GM19463 (cell line): ENCODE measurements at regions not wholly inside any gene's neighbourhood (a gene's known extent, or its start where the extent isn't known, plus 50 kb on each side); places are given as distances from the start of the nearest gene placed in this dataset.
"Not testable (repeated sequence)": the region's sequence is repeated elsewhere in the genome, so short reads cannot be mapped to it uniquely, and the experiment has no call there.

ENCODE experiments used
- ATAC-seq: cut with Tn5 transposase; IDR thresholded peaks from one replicate; pipeline ENCODE4 v1.9.1; 2021; ENCODE audit warnings: mild to moderate bottlenecking, moderate library complexity; ENCODE audit not compliant: unreplicated experiment

DNA sequence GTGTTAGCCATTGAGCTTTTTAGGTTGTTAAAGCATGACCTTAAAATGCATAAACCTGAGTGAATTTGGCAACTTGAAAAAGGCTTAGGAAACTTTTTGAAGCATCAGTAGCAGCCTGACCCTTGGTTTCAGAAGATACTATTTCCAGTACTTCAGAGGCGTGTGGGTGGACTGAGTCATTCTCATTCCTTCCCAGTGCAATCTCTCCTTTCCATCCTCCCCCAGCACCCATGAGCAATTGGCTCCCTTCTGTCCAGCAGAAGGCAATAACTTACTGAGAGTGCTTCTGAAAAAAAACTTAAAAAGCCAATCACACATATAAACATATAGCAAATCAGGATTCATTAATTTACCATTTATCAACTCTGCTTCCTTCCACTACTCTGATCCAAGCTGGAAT, 299.3 kb upstream of the STXBP6 start:
- no peak for ATAC-seq

DNA sequence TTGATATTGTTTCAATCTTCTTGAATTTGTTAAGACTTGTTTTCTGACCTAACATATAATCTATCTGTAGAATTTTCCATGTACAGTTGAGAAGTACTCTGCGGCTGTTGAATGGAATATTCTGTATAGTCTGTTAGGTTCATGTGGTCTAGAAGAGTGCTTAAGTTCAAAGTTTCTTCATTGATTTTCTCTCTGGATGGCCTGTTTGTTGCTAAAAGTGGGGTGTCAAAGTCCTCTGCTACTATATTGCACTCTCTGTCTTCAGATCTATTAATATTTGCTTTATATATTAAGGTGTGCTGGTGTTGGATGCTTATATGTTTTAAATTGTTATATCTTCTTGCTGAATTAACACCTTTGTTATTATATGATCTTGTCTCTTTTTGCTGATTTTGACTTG, 290.9 kb upstream of the STXBP6 start:
- no peak for ATAC-seq

DNA sequence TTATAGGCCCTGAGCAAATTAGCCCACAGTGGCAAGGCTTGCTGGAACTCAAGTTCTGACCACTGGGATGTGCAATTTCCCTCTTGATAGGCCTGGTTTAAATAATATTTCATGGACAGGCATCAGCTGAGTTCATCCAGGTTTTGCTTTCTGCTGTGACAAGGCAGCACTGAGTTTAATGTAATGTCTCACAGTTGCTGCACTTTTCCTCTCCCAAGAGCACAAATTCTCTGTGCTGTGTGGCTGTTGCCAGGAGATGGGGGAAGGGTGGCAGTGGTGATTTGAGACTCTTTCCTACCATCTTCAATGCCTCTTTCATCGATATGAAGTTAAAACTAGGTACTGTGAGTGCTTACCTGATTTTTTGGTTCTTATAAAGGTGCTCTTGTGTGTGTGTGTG, 272.8 kb upstream of the STXBP6 start:
- no peak for ATAC-seq

DNA sequence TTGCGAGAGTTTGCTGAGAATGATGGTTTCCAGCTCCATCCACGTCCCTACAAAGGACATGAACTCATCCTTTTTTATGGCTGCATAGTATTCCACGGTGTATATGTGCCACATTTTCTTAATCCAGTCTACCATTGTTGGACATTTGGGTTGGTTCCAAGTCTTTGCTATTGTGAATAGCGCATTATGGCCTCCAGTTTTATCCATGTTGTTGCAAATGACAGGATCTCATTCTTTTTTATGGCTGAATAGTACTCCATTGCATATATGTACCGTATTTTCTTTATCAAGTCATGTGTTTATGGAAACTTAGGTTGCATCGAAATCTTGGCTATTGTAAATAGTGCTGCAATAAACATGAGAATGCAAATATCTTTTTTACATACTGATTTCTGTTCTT, 266.1 kb upstream of the STXBP6 start:
- ATAC-seq = not testable (repeated sequence)

DNA sequence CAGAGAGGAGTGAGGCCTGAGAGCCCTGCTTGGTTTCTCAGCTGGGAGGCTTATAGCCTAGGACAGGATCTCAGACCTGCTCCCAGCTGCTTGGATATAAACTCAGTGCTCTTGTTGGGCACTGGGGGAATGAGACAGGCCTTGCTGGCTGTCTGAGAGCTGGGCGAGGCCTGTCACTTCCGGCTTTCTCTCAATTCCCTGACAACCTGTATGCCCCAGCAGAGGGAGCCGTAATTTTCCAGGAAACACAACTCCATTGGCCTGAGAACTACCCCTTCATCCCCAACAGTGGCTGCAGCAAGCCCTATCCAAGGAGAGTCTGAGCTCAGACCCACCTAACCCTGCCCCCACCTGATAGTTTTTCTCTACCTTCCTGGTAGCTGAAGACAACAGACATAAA, 258.3 kb upstream of the STXBP6 start:
- no peak for ATAC-seq

DNA sequence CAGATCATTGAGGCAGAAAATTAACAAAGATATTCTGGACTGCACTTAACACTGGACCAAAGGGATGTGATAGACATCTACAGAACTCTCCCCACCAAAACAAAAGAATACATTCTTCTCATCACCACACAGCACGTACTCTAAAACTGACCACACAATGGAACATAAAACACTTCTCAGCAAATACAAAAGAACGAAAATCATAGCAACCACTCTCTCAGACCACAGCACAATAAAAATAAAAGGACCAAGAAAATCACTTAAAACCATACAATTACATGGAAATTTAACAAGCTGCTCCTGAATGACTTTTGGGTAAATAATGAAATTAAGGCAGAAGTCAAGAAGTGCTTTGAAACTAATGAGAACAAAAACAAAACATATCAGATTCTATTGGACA, 254.0 kb upstream of the STXBP6 start:
- ATAC-seq = no peak

DNA sequence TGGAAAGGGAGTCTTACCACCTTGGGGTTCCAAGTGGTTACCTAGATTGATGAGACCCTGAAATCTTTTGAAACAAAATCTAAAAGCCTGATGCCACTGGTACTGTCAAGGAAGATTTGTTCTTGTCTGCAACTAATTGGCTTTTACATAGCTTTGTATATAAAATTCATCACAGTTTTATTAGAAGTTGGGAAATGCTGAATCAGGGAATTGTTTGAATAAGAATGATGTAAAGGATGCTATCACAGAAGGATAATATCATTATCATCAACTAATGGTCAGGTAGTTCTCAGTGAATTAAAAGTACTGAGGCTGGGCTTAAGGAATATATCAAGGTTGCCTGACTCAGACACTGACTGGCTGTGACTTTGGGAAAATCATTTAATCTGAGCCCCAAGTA, 248.3 kb upstream of the STXBP6 start:
- no peak for ATAC-seq

DNA sequence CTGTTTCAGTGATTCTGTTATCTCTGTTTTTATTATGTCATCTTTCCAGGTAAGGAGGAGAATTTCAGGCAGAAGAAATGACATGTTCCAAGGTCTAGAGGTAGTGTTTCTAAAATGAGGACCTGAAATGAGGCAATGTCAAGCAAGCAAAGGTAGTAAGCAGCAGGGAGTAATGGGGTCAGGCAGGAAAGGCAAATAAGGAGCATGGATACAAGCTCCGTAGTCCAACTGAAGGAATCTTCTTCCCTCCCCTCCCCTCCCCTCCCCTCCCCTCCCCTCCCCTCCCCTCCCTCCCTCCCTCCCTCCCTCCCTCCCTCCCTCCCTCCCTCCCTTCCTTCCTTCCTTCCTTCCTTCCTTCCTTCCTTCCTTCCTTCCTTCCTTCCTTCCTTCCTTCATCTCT, 240.2 kb upstream of the STXBP6 start:
- ATAC-seq = not testable (repeated sequence)

DNA sequence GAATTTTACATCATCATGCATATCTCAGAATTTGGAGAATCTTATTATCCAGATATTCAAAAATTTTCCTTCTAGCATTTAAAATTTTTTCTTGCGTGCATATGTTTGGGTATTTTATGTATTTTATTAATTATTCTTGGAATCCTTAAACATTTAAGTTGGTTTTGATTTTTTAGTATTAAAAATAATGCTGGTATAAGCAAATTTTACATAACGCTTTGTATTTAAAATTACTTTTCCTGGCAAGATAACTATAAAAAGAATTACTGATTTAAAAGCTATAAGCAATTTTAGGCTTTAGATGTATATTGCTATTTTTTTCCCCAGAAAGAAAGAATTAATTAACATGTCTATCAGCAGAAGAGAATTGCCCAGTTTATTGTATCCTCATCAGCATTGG, 224.6 kb upstream of the STXBP6 start:
- ATAC-seq = no peak

DNA sequence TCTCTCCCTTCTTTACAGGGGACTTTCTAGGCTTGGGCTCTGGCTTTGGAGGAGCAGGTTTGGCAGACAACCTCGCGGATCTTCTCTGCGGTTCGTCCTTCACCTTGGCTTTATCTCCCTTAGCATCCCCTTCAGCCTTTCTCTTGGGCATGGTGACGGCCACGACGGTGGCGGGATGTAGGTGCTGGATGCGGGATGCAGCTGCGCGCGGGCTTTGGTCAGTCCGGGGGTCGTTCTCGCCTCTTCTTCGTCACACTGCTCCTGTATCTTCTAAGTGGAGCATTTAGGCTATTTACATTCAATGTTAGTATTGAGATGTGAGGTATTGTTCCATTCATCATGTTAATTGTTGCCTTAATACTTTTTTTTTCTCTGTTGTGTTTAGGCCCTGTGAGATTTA, 217.2 kb upstream of the STXBP6 start:
- no peak for ATAC-seq

DNA sequence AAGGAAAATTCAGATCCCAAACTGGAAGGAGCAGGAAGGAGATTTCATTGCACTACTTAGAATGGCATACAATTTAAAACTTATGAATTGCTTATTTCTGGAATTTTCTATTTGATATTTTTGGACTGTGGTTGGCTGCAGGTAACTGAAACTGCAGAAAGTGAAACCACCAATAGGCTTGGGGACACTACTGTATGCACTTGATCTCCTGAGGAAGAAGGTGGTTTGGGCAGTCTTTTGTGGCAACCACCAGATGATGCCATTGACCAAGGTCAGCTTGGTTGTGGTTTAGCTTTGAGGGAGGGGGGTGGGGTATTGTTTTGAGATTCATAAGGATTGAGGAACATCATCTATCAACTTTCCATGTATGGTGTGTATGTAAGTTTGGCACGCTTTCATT, 209.5 kb upstream of the STXBP6 start:
- ATAC-seq = no peak

DNA sequence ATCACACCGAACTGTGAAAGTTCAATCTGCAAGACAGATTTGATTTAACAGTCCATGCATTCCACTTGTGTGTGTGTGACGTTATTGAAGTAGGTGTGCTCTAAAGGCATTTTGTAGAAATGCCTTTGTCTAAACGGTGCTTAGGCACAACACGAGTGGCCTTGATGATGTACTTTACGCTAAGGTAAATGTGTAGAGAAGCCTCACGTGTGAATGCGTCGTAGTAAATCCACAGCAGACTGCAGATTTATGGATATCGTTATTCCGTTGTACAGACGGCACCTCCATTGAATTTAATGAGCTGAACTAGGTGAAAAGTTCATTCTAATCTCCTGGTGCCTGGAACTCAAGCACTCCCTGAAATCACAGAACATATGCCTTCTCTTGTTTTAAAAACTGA, 202.8 kb upstream of the STXBP6 start:
- no peak for ATAC-seq

DNA sequence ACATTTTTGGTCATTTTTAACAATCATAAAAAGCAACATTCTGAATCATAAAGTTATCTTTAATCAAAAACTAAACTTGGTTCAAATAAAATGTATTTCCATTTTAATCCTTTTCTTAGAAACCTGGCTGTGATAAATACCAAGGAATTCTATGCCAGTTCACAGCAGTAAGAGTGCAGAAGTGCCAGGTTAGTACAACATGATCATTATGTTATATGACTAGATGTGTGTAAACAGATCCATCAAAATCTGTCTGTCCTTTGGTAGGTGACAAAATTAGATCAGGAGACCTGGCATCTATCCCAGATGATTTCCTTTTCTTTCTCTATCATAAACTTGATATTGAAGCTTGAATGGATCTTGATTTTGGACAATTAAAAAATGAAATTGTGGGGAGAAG, 200.6 kb upstream of the STXBP6 start:
- no peak for ATAC-seq

DNA sequence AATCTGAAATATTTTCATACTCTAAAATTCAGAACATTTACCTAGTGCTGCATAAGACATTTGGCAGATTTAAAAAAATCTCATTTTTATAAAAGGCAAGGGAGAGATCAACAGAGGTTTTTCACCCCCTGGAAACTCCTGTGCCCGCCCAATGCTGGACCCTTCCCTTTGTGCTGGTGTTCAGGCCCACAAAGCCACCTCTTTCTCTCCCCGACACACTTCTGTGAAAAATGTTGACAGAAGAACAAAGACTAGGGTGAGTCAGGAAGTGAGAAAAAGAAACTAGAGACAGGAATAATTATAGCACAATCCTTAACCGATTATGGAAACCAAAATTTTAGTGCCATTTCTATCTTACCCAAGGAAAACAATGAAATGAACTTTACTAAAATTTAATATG, 197.7 kb upstream of the STXBP6 start:
- no peak for ATAC-seq

DNA sequence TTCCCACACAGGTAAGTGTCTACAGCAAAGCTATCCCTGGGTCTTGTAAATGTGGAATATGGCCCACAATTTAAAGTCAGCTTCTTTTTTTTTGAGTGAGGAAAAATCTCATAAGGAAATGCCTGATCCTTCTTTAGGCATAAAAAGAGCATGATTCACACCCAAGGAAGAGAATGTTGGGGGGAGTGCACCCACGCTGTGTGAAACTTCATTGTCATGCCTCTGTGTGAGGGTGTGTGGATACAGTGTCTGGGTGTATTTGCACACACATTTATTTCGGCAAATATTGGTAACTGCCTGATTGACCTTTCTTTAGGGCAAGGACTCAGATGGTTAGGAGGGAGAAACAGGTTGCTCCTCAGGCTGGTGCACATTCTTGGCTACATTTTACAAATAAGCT, 196.8 kb upstream of the STXBP6 start:
- ATAC-seq = no peak

DNA sequence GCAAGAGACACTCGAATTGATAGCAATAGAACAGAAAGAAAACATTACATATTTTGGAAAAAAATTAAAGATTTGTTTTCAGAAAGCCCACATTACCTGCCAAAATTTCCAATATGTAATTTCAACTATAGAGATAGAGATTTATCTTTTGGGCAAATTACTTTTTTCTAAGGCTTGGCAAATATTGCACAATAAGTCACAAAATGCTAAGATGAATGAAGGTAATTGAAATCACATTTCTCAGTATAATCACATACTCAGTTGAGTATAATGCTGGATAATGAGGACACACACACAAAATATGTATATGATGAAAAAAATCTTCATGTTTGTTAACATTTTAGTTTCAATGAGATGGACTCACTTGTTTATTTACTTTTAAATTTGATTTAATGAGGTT, 189.2 kb upstream of the STXBP6 start:
- ATAC-seq = no peak

DNA sequence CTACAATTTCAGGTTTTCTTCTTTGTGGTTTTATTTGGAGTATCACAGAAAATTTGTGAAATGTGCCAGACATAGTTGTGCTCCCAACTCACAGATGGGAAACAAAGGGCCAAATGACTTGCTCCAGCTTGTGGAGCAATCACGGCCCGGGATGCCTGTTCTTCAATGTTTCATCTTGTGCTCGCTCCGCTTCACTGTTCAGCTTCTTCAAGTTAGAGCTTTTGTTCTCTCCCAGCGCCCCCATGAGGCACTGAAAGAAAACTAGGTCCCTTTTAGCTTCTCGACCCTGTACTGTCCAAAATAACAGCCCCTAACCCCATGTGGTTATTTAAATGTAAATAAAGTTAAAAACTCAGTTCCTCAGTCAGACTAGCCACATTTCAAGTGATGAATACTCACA, 187.9 kb upstream of the STXBP6 start:
- ATAC-seq = no peak

DNA sequence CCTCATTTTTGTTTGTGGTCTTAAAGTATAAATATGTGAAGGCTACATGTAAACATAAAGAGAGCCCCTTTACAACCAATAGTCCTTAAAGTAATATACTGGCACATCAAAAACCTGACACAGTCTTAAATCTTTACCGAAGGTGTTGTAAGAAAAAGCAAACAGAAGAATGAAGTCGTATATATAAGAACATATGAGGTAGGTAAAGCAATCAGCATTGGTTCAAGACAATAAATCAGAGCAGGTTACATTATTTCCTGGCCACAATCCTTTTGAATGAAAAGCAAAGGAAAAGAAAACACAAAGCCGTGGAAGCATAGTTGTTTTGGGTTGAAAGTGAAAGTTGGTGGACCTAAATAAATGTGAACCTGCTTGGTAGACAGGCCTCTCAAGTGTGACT, 183.7 kb upstream of the STXBP6 start:
- ATAC-seq = no peak

DNA sequence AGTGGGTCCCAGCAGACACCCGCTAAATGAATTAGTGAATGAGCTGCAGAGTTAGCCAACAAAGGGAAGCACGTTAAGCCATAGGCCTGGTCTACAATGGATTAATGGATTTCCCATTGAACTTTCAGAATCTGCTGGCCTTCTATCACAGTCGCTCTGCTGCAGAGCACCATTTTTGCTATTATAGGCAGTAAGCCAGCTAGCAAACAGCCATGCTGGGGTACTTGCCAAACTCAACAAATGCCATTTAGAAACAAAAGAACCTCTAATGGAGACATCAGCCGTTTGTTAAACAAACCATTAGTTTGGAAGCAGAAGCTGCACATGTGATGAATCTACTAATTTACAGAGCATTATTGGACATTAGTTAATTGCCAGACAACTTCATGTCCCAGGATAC, 181.1 kb upstream of the STXBP6 start:
- ATAC-seq = no peak

DNA sequence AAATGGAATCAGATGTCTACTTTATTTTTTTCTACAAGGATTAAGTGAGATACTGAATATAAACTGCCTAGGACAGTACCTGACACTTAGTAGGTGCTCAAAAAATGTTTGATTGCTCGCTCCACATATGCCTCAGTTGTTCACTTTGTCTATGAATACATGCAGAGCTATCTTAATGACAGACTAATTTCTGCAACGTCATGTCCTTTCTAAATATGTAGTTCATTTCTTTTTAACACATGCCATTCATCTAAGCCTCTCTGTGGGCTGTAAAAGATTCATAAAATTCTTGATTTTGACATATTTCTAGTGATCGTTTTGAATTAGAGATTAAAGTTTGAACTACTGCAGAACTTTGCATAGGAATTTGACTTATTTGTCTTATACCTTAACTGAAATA, 176.3 kb upstream of the STXBP6 start:
- no peak for ATAC-seq

DNA sequence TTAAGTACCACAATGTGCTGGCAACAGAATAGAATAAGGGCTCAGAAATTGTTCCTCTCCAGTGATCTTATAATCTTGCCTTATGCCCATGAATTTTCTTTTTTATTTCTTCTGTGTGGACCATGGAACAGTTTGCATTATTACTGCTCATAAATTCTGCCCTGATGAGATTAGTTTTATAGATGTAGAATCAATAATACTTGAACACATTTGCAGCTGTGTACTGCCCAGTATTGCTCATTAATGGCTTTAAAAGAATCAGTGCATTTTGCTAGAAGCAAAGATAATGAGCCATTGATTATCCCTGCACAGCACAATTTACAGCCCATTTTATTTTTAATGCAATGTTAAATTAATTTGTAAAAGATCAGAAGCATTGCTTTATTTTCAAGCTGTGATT, 172.3 kb upstream of the STXBP6 start:
- no peak for ATAC-seq

DNA sequence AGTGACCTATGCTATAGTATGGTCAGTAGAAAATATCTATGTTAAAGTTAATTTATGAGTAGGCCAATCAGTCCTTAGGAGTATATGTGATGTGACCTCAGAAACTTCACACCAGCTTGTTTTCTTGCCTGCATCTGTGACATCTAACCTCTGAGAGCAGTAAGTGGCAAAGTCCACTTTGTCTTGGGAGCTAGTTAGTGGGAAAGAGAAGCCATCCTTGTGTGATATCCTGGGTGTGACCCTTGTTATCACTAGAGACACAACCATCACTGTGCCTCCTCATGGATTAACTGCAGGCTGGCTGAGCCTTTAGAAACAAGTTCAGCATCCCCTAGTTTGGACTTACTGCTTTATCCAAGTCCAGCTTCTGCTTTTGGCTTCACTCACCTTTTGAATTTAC, 170.6 kb upstream of the STXBP6 start:
- ATAC-seq = no peak

DNA sequence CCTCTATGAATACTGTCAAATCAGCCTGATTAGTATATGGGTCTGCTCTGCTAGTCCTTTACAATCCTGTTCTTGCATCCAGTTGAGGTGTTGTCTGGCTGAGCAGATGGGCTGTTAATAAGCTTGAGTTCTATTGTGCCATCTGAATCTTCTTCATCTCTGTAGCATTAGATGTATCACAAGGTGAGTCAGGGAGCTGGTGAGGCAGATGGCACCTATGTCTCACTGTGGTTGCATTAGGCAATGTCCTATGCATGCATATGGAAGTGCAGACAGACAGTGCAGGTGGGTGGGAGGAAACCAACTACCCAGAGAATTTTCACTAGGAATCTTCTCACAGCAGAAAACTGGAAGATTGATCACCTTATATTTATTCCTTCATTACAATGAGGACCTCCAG, 165.7 kb upstream of the STXBP6 start:
- no peak for ATAC-seq

DNA sequence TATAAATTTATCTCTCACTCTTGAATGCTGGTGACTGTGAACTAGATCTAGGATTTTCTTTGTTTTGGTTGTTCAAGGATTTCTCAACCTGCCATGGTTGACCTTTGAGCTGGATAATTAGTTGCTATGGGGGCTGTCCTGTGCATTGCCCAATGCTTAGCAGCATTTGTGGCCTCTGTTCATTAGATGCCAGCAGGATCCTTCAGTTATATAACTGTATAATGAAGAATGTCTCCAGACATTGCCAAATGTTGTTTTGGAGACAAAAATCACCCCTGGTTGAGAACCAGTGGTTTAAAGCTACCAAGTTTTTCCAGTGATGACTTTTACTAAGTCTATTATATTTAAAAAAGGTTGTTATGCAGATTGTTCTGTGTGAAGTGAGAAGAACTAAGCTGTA, 147.9 kb upstream of the STXBP6 start:
- ATAC-seq = no peak
